AG09309 (cell line): ENCODE measurements at regions not wholly inside any gene's neighbourhood (a gene's known extent, or its start where the extent isn't known, plus 50 kb on each side); places are given as distances from the start of the nearest gene placed in this dataset.

Source experiments
- DNase-seq: peaks from one replicate; pipeline ENCODE4 v3.0.0-alpha.2; 2010; ENCODE audit warnings: low read depth
- H3K4me3 ChIP-seq: 2 replicates; pipeline ENCODE4 v1.5.1; 2011; ENCODE audit warnings: mild to moderate bottlenecking, low read depth, low read length, moderate library complexity; ENCODE audit not compliant: control insufficient read depth
- TF ChIP-seq, protein P1 (sequence below): IDR thresholded peaks from 2 replicates; pipeline ENCODE4 v1.5.1; 2011; ENCODE audit warnings: mild to moderate bottlenecking, low read depth, low read length, inconsistent platforms; ENCODE audit not compliant: insufficient read depth, control insufficient read depth; ENCODE audit errors: missing control alignments

DNA sequence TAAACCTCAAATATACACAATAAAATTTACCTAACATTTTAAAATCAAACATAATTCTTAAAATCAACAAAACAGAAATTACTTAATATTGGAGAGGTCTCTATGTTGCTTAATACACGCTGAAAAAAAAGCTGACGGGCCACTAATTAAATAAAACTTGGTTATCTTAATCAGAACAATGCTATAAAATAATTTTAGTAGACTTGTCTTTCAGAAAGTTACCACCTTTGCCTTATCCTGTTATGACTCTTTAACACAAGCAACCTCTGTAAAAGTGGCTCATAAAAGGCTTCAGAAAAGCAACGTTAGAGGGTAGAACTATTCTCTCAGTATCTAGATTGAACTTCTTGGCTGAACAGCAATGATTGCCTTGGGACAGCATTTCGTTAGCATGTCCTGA, 251.0 kb upstream of the RIOK2 start:
- no peak for DNase-seq
- H3K4me3 ChIP-seq = no peak overlapping the region
- TF ChIP-seq, protein P1, sequence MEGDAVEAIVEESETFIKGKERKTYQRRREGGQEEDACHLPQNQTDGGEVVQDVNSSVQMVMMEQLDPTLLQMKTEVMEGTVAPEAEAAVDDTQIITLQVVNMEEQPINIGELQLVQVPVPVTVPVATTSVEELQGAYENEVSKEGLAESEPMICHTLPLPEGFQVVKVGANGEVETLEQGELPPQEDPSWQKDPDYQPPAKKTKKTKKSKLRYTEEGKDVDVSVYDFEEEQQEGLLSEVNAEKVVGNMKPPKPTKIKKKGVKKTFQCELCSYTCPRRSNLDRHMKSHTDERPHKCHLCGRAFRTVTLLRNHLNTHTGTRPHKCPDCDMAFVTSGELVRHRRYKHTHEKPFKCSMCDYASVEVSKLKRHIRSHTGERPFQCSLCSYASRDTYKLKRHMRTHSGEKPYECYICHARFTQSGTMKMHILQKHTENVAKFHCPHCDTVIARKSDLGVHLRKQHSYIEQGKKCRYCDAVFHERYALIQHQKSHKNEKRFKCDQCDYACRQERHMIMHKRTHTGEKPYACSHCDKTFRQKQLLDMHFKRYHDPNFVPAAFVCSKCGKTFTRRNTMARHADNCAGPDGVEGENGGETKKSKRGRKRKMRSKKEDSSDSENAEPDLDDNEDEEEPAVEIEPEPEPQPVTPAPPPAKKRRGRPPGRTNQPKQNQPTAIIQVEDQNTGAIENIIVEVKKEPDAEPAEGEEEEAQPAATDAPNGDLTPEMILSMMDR = no peak

DNA sequence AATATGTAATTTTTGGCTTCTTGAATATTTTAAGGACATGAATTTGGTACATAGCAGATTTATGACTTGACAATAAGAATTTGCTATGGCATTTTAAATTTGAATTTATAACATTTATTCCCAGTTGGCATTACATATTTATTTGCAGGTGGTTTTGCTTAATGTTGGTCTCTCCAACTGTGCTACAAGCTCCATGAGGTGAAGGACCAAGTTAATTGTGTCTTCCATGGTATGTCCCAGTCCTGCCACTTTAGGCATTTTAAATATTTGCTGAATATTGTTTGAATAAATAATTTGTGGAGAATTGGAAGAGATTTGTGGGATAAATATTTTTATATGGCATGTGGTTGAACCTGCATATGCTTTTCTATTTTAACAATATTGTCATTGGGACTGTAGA, 253.4 kb upstream of the RIOK2 start:
- no peak for DNase-seq
- TF ChIP-seq, protein P1 = no peak
- H3K4me3 ChIP-seq = no peak overlapping the region

- H3K4me3 ChIP-seq = no peak overlapping the region
- TF ChIP-seq, protein P1 = no peak
- no peak for DNase-seq
These were observed 260.7 kb upstream of the RIOK2 start for GRCh38 chr5:97443740-97444139.

DNA sequence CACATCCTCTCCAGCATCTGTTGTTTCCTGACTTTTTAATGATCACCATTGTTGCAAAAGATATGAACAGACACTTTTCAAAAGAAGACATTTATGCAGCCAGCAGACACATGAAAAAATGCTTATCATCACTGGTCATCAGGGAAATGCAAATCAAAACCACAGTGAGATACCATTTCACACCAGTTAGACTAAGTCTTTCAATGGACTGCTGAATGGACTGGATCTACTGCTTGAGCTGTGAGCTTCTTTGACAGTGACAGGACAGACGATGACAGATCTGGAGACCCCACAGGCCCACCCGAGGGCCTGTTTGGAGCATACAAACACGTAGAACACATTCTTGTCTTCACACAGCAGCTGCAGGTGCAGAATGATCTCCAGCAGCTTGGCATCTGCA, 266.1 kb upstream of the RIOK2 start:
- TF ChIP-seq, protein P1 = no peak

DNA sequence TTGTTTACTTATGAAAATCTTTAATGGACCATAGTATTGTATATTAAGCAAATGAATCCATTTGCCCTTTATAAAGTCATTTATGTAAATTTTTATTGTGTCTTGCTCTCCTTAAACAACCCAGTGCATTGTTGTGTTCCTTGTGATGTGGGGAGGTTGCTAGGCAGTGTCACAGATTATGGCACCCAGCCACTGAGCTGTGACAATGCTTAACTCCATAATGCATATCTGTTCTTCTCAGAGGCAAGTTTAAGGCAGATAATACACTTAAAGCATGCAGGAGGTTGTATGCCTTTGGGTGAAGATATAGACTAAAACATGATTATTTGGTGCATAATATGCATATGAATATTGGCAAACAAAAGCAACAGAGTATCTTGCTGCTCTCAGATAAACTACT, 269.6 kb upstream of the RIOK2 start:
- TF ChIP-seq, protein P1 = no peak
- DNase-seq = no peak
- H3K4me3 ChIP-seq = no peak overlapping the region

More for the DNA sequence above, 266.1 kb upstream of the RIOK2 start:
- DNase-seq = no peak
- H3K4me3 ChIP-seq = no peak overlapping the region

DNA sequence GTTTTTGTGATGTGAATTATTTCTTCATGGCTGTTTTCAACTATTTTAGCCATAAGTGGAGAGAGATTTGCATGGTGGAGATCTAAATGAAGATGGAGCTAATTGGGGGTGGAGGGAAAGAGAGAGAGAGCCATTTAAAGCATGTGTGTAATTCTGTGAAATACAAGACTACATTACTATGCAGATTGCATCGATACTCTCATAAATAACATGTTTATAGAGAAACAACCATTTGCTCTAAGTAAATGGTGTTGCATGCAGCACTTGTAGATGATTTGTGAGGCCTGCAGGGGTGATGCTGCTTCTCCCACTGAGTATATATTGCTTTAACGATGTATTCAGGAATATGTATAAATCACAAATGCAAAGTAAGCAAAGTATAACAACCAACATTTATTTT, 270.2 kb upstream of the RIOK2 start:
- no peak for DNase-seq
- TF ChIP-seq, protein P1 = no peak
- H3K4me3 ChIP-seq = no peak overlapping the region

- TF ChIP-seq, protein P1 = no peak
- no peak for DNase-seq
- H3K4me3 ChIP-seq = no peak overlapping the region
These were observed 271.0 kb upstream of the RIOK2 start for GRCh38 chr5:97454015-97454414.
